GM18870 (cell line): ENCODE measurements at regions not wholly inside any gene's neighbourhood (a gene's known extent, or its start where the extent isn't known, plus 50 kb on each side); places are given as distances from the start of the nearest gene placed in this dataset.

ENCODE experiments used
- ATAC-seq: cut with Tn5 transposase; IDR thresholded peaks from one replicate; pipeline ENCODE4 v1.9.1; 2021; ENCODE audit warnings: moderate library complexity; ENCODE audit not compliant: unreplicated experiment

DNA sequence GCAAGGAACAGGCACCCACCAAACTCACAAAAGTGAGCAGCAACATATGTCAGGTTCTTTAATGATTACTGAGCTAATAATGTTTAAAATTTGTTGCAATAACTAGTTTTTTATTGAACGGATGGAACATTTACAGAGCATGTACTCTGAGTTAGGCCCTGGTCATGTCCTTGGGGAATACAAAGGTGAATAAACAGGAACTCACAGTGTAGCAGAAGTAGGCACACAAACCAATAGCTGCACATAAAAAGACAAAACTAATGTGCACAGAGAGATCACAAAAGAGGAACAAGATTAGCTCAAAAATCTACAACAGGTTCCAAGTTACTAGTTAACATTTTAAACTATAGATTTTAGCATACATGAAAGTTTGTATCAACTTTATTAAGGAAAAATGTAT, 505.3 kb upstream of the PPP2R3A start:
- ATAC-seq = no peak

DNA sequence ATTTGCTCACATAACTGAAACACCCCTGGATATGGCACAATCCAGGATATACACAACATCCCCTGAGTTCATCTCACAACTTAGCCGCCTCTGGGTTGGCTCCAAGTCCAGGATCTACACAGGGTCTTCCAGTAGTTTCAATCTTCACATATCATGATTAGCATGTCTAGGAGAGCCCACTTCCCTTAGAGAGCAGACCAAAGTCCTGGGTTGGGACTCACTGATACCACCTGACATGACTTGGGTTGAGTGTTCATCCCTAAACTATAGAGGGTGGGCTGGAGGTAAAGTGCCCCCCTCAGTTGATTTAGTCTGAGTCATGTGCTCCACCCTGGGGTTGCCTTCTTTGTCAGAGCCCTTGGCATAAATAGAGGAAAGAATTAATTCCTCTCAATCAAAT, 493.6 kb upstream of the PPP2R3A start:
- no peak for ATAC-seq

DNA sequence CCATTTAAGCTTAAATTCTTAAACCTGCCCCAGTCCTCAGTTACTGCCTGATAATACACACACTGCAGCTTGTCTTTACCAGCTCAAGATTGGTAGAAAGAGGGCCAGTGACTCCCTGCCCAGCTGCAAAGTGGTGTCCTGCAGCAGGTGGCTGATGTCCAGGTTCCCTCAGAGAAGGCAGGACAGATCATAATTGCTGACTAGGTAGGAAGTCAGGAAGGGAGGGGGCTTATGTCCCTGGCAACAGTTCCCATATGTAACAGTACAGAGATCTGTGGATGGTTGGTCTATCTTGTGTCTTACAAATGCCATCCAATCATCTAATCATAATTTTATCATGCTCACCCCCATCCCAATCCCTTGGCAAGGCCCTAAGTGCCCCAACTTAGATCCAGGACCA, 492.1 kb upstream of the PPP2R3A start:
- ATAC-seq = no peak

DNA sequence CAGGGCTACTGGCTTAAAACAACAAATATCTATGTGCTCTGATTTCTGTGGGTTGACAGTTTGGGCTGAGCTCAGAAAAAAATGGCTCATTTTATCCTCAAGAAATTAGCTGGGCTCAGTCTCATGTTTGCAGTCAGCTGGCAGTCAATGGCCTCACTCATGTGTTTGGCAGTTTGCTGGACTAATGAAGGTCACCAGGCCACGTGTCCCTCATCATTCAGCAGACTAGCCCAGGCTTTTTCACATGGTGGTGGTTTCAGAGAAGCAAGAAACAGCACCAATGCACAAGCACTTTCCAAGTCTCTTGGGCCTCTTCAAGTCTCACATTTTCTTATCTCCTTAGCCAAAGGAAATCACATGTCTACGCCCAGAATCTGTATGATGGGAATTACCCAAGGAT, 478.3 kb upstream of the PPP2R3A start:
- ATAC-seq = no peak

DNA sequence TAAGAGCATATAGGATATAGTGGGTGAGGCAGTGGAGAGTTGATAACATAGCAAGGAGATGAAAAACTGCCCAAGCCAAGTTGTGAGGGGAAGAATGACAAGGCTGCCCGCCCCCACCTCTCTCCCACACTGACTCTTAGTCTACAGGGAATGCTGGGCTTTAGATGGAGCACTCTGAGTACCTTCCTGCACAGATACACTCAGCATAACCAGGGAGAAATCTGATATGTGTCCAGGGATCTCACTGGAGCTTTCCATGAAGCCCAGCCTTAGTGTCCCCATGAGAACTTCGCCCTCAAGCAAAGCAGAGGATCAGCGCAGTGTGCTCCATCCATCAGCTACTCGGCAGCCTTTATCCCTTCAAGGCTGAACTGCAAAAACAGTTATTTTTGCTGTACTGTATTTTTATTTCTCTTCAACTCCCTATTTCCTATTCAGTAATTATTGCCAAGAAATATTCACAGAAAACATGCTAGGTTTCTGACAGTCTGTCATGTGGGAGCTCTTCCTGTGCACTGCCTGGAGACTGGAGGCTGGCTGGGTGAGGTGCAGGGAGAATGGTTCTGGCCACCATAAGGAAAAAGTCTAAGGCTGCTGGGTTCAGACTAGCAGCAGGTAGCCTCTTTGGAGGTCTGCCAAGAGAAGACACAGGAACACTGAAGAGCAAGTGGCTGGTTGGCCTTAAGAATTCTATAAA, 475.2 kb upstream of the PPP2R3A start:
- ATAC-seq = no peak

DNA sequence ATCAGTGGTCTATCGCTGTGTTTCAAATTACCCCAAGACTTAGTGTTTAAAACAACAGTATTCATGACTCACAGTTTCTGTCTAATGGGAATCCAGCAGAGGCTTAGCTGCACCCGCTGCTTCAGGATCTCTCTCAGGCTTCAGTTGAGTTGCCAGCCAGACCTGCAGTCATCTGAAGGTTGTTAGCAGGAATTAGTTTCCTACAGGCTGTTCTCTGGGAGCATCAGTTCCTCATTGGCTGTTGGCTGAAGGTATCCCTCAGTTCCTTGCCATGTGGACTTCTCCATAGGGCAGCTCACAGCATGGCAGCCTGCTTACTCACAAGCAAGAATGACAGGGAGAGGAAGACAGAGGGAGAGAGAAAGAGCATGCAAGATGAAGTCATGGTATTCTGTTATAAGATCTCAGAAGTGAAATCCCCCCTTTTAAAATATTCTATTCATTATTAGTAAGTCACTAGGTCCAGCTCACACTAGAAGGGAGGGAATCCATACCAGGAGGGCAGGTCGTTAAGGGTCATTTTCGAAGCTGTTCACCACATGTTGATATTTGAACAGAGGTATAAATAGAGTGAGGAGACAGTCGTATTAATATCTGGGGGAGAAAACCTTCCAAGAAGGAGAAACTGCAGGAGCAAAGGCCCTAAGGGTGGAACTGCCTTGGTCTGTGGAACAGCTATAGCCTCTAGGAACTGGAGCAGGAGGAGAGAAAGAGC, 473.9 kb upstream of the PPP2R3A start:
- ATAC-seq = no peak

DNA sequence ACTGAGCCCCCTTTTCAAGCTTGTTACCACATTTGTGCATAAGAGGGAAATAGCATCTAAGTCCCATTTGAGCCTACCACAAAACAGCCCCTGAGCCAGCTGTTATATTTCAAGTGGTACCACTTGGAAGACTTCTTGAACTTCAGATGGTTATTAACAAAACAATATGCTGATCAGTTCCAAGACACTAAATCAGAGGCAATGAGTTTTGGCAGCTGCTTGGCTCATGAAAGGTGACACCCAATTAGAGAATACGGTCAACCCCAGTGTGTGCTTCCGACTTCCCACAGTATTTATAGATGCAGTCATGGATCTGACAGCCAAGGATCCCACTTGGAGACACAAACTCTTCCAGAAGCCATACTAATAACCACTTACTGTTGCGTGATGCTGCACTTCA, 469.6 kb upstream of the PPP2R3A start:
- ATAC-seq = no peak

DNA sequence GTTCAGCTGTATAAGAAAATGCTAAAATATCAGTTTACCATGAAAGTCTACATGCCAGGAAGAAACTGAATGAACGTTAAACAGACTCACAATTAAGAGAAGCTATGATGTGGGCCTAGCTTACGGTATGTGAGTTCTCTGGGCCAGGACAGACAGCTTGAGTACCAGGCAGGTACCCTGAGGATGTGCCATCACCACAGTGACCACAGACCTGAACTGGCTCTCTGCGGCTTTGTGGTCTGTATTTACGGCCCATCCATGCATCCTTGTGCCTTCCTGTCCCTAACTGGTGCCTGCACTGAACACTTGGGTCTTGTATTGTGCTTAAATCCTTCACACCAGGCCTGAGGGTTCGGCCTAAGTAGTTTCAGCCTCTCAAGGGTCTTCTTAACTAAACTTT, 467.5 kb upstream of the PPP2R3A start:
- ATAC-seq = no peak

DNA sequence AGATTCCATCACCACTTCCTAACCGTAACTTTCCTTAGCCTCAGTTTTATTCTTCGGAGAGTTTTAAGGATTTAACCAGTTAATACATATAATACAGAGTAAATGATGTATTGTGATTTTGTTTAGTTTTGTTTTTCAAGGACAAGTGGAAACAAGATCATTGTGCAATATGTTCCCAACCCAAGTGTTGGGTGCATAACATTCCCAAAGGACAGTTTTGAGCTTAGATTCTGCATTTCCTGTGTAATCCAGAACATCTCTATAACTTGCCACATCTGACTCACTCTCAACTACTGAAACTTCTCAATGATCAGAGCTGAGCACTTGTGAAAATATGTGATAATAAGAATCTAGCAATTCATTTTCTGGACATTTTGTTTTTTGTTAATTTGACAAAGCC, 466.1 kb upstream of the PPP2R3A start:
- ATAC-seq = no peak

DNA sequence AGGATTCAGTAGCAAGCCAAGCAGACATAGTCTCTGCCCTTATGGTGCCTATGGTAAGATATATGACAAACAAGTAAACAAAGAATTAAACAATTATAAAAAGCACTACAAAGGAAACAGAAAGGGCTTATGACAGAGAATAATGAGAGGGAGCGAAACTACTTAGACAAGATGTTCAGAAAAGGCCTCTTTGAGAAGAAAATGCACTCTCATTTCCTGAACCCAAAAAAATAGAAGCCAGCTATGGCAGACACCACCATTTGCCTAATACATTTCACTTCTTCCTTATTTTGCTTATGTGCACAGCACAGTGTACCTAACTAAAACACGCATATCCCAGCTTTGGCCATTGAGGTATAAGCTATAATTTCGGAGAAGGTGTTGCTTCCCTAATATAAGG, 465.5 kb upstream of the PPP2R3A start:
- ATAC-seq = no peak

DNA sequence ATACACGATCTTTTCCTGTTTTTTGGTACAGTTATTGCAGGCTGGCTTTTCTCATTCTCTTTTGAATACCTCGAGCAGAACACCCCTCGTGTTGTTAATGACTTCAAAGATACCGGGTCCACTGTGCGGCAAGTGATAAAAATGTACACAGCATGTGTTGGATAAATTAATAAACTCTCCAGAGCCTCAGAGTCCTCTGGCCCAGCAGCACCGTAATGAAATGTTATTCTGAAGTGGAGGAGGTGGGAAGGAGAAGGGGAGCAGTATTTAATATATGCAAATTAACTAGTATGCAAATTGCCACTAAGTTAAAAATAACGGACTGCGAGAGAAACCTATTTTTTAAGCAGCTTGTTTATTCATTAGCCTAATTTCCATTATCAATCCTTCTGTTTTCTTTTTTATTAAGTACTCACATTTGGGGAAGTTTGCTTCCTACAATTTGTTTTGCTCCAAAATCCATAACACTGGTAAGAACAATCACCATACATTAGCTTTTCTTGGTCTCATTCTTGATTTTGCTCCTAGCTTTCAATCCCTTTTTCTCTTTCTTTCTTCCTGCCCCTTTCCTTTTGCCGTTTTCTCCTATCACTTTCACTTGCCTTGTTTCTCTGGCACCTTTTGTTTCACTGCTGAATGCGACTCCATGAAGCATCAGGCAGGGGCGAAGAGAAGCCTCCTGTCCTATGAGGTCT, 462.3 kb upstream of the PPP2R3A start:
- no peak for ATAC-seq

DNA sequence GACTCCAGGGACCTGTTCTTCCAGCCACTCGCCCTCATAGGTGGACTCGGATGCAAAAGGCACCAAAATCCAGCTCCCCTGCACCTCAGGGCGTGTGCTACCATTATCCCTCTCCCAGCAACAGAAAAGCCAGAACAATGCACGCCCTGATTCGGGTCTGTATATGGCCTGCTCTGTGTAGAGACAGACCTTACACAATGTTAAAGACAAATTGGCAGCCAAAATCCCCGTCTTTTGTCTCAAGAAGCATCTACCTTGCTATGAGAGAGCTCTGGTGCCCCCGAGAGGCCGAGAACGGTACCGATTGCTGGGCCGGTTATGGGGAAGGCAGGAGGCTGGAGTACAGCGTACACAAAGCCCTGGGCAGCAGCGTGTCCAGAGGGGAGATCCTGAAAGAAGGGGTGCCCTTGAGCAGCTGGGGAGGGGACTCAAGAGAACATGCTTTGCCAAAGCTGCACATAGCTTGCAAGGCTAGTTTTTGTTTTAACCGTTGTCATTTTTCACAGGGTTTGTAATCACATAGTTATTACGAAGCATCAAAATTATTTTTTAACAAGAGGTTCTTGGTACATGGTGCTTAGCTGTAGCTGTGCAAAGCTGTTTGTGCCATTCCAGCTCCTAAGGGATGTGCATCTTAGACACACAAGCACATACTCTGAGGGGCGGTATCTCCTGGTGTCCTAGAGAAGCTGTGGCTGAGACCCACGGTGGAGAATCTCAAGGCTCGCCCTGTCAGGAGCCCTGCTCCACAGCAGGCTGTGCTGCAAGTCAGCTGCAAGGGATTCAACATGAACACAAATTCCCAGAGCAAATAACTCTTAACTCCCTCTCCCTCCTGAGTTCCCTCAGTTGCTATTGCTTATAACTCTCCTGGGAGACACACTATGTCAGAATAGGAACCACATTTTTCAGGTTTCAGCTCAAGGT, 461.5 kb upstream of the PPP2R3A start:
- peak; percentile 75 for ATAC-seq

DNA sequence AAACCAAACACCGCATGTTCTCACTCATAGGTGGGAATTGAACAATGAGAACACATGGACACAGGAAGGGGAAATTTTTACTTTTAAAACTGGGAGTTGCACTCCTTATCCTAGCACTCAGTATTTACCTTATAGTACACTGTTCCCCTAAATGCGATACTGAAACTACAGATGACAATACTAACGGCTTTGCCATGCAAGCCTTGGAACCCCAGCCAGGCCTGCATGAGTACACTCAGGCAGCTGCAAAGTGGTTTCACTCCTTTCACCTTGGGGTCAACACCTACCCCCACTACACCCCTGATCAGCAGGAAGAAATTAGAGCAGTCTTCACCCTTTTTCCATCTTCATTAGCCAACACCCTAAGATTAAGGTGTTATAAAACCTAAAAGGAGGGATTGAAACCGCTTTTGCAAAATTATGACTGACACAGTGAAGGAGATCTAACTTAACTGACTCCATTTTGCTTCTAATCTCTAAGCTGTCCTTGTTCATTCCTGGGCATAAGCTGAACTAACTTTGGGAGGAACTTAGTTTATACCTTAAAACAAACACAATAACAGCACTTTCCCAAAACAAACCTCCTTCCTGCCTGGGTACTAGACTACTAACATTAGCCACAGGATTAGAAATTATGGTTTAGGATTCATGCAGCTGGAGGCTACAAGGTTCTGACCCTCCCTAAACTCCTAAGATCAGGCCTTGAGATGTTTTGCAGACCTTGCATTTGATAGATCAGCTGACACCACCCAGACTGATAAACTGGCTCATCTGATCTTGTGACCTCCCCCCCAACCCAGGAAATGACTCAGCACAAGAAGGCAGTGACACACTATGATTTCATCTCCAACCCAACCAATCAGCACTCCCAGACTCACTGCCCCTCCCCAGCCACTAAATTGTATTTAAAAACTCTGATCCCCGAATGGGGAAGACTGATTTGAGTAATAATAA, 452.1 kb upstream of the PPP2R3A start:
- no peak for ATAC-seq

DNA sequence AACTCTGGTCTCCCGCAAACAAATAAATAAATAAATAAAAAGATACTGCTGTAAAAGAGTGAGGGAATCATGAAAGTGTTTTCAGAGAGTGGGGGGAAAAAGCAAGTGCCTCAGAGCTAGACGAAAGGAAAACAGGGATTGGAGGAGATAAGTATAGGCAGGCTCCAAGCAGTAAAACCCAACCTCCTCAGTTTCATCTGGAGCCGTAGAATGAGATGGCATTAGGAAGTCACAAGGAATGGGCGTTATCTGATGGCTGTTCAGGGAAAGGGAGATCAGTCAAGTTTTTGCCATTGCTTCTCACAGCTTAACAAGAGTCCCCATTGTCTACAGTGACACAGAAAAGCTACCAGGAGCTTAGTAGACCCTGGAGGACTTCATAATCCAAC, 451.5 kb upstream of the PPP2R3A start:
- ATAC-seq = no peak

DNA sequence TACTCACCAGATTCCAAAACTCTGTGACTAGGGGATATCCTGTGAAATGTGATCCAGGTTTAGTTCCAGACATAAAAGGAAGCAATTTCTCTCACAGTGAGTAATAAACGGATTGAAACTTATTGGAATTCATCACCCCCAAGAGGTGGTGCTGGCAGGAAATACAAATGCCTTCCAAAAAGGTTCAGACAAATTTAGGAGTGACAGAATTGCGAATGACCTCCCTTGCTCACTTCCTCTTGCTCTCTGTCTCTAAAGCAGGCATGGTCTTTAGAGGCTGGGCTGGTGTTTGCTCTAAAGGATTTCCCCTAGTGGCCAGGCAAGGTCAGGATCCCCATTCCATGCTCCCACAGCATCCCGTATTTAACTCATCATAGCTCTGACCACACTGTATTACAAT, 449.4 kb upstream of the PPP2R3A start:
- no peak for ATAC-seq

DNA sequence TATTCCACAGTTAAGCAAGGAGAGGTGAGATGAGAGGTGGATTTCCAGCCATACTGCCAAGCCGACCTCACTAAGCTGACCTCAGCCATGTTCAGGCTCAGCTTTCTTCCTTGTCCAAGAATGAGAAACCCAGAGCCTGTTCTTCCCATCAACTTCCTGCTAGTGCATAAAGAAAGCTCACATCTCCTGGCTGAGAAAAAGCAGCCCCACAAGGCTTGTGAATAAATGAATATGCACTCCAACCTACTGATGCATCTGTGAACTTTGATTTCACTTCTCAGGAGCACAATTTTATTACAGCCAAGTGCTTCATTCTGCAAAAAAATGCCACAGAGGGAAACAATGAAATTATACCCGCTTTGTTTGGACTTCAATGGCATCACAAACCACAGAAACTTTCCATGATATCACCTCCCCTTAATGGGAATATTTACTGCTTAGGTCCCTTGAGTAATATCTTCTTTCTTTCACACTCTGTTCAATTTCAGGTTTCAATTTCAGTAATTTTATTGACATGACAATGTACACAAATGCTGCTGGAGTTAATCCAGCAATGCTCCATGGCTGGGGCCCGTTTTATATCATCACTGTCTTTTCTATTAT, 437.0 kb upstream of the PPP2R3A start:
- no peak for ATAC-seq

DNA sequence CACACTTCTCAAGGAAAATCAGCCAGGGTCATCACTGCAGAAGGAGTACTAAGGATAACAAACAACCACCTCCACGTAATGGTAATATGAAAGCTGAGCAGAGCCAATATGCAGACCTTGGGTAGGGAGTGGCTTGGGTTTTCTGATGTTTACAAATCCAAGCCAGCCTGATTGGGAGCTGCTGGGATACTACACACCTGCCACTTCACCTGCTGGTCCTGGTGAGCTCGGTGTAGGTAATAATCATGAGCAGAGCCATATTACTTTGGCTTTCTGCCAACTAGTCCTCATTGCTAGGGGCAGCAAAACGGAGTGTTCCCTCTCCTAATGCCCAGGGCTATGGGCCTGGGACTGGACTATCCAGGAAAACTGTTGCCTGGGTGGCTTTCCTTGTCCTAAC, 433.5 kb upstream of the PPP2R3A start:
- ATAC-seq = no peak

DNA sequence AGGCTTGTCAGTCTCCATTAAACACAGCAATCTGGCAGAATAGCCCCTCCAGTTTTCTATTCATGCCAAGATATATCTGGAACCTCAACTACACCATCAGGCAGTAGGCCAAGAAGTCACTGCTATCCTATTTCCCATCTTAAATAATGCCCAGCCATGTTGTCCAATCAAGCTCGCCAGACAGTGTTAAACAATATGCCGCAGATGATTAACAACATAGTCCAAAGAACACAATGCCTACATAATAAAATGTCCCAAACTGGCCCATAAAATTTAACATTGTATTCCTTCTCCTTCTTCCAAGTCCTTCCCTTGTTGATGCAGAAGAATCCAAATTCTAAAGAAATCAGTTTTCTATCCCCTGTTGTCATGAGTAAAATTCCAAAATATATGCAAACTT, 427.4 kb upstream of the PPP2R3A start:
- ATAC-seq = no peak

DNA sequence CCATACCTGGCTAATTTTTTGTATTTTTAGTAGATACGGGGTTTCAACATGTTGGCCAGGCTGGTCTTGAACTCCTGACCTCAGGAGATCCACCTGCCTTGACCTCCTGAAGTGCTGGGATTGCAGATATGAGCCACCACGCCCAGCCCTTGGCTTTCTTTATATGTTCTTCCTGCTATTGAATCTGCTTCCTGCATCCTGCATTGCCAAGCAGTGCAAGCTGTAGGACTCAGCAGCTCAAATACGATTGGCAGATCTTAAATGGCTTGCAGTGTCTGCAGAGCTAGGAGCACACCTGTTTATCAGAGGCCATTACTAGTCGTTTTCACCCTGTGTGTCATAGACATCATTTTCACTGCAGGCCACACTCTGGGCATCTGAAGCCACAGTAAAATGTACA, 426.2 kb upstream of the PPP2R3A start:
- no peak for ATAC-seq

DNA sequence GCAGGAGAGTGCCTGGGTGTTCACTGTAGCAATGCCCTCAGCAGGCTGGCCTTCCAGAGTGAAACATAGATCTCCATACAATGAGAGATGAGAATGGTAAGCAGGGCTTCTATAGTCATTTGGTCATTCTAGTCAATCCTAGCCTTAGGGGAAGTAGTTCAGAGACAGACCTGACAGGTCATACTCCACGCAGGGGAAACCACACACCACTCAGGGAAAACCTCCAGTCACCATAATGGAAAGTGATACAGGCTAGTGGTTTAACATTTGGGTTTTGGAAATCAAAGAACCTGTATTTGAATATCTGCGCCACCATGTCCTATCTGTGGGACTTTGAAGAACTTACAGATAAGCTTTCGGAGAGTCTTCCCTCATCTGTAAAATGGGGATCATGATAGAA, 425.7 kb upstream of the PPP2R3A start:
- no peak for ATAC-seq
